ENCODE measurements at regions not wholly inside any gene's neighbourhood (a gene's known extent, or its start where the extent isn't known, plus 50 kb on each side); places are given as distances from the start of the nearest gene placed in this dataset.

DNA sequence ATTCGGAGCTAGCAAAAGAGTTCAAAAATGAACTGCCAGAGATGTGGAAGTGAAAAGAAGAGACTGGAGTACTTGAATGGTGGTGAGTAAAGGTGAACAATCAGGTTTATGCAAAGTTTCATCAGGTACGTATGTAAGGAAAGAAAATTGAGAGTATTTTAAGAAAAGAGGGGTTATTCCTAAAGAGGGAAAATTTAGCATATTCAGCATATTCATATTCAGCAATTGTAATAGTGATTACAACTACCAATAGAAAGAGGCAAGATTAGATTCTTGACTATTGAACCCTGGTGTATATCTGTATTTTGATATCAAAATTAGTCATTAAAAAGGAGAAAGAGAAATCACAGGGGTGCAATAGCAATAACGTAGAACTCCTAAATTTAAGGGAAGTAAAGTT lies 100.9 kb downstream of the TES start:
- TF ChIP-seq, protein P1, sequence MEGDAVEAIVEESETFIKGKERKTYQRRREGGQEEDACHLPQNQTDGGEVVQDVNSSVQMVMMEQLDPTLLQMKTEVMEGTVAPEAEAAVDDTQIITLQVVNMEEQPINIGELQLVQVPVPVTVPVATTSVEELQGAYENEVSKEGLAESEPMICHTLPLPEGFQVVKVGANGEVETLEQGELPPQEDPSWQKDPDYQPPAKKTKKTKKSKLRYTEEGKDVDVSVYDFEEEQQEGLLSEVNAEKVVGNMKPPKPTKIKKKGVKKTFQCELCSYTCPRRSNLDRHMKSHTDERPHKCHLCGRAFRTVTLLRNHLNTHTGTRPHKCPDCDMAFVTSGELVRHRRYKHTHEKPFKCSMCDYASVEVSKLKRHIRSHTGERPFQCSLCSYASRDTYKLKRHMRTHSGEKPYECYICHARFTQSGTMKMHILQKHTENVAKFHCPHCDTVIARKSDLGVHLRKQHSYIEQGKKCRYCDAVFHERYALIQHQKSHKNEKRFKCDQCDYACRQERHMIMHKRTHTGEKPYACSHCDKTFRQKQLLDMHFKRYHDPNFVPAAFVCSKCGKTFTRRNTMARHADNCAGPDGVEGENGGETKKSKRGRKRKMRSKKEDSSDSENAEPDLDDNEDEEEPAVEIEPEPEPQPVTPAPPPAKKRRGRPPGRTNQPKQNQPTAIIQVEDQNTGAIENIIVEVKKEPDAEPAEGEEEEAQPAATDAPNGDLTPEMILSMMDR (IDR thresholded peaks at IDR 0.05): no peak
- no peak for TF ChIP-seq POLR2A (IDR thresholded peaks at IDR 0.05)
- no peak for TF ChIP-seq POLR2AphosphoS5 (IDR thresholded peaks at IDR 0.05)
- no peak for TF ChIP-seq EP300 (IDR thresholded peaks at IDR 0.05)
